K562 (cell line): ENCODE measurements at regions not wholly inside any gene's neighbourhood (a gene's known extent, or its start where the extent isn't known, plus 50 kb on each side); places are given as distances from the start of the nearest gene placed in this dataset.

ENCODE experiments used
- ATAC-seq: fragments of 200-7000 bp; cut with Tn5 transposase; 3 replicates; pipeline ENCODE4 v1.9.1; 2020; ENCODE audit warnings: moderate library complexity
- BruUV-seq: library from RNA; stranded (reverse); fragments of 400-500 nt; replicated peaks from 2 replicates; lab custom pipeline; 2021; lab: Mats Ljungman, UMichigan
- CTCF ChIA-PET: fragments of 300-600 bp; formaldehyde crosslinking; extraction: SDS; loops from one replicate; lab custom pipeline; 2021; ENCODE audit warnings: low intra/inter-chr PET ratio; lab: Yijun Ruan, JAX
- POLR2A ChIA-PET: fragments of 300-600, 350-650 bp; sonication (Branson Sonifier 250); formaldehyde crosslinking; extraction: SDS; loops from one replicate; lab custom pipeline; 2021; ENCODE audit warnings: antibody characterized with exemption, inconsistent platforms; lab: Yijun Ruan, JAX
- DNase-seq, 4 experiments: peaks; one replicate each; pipeline versions ENCODE4 v3.0.0 to v3.0.0-alpha.2; 2011 to 2018; ENCODE audit warnings: low spot score in 3 of 4, mixed read lengths in 3 of 4; ENCODE audit errors: extremely low read depth in 1 of 4
- FAIRE-seq: peaks from 2 replicates; lab custom pipeline; 2011; peaks lifted over from hg19 to GRCh38; lab: Jason Lieb, UNC
- H2AFZ ChIP-seq: 2 replicates; pipeline ENCODE4 v1.6.0; 2011; ENCODE audit warnings: low read depth, low read length, control low read depth, inconsistent platforms
- H3K27ac ChIP-seq: fragments of 200-600 bp; 3 replicates; pipeline ENCODE4 v1.8.0; 2011; ENCODE audit warnings: low read depth, mild to moderate bottlenecking, control low read depth, inconsistent platforms, low read length, moderate library complexity, mixed read lengths; ENCODE audit errors: extremely low read depth
- H3K27me3 ChIP-seq, 2 experiments: fragments of 300-600 bp in 1 of 2; 2 replicates in 1 of 2; 3 replicates in 1 of 2; pipeline versions ENCODE4 v1.6.0 to v1.8.0; 2011; ENCODE audit warnings: inconsistent platforms in 2 of 2, low read length in 2 of 2, mild to moderate bottlenecking in 1 of 2, mixed read lengths in 1 of 2, moderate library complexity in 1 of 2; ENCODE audit not compliant: control insufficient read depth in 2 of 2, insufficient read depth in 2 of 2
- H3K36me3 ChIP-seq: fragments of 300-600 bp; 3 replicates; pipeline ENCODE4 v1.8.0; 2011; ENCODE audit warnings: mild to moderate bottlenecking, low read length, inconsistent platforms; ENCODE audit not compliant: control insufficient read depth, insufficient read depth
- H3K4me1 ChIP-seq, 2 experiments: fragments of 200-600 bp in 1 of 2; replicated peaks in 1 of 2; 2 replicates in 1 of 2; 3 replicates in 1 of 2; pipeline versions ENCODE4 v1.5.1 to v1.8.0; 2011; ENCODE audit warnings: inconsistent platforms in 2 of 2, low read length in 2 of 2, mild to moderate bottlenecking in 1 of 2, mixed read lengths in 1 of 2, moderate library complexity in 1 of 2; ENCODE audit not compliant: control insufficient read depth in 2 of 2, insufficient read depth in 2 of 2
- H3K4me2 ChIP-seq: 2 replicates; pipeline ENCODE4 v1.6.1; 2011; ENCODE audit warnings: low read length, control low read depth, inconsistent platforms, mixed read lengths; ENCODE audit not compliant: insufficient read depth
- H3K4me3 ChIP-seq: fragments of 200-600 bp; sonication (generic), shearing (Covaris generic); 2 replicates; pipeline ENCODE4 v1.5.1; 2016; ENCODE audit warnings: control low read depth, inconsistent platforms
- H3K79me2 ChIP-seq: fragments of 200-600 bp; 3 replicates; pipeline ENCODE4 v1.8.0; 2011; ENCODE audit warnings: low read length, inconsistent platforms; ENCODE audit not compliant: control insufficient read depth, insufficient read depth
- H3K9ac ChIP-seq, 2 experiments: 2 replicates each; pipeline versions ENCODE4 v1.6.0 to v1.6.1; 2011; ENCODE audit warnings: low read depth in 2 of 2, low read length in 2 of 2, control low read depth in 1 of 2, inconsistent platforms in 1 of 2, mild to moderate bottlenecking in 1 of 2, mixed read lengths in 1 of 2; ENCODE audit not compliant: insufficient read depth in 1 of 2
- H3K9me1 ChIP-seq: one replicate; pipeline ENCODE4 v1.6.0; 2011; ENCODE audit warnings: inconsistent platforms, mild to moderate bottlenecking, low read length, moderate library complexity; ENCODE audit not compliant: control insufficient read depth, insufficient read depth
- H3K9me3 ChIP-seq: replicated peaks from 2 replicates; pipeline ENCODE4 v1.5.1; 2011; ENCODE audit warnings: low read depth, low read length, inconsistent platforms; ENCODE audit not compliant: control insufficient read depth, insufficient read depth
- H4K20me1 ChIP-seq: replicated peaks from 2 replicates; pipeline ENCODE4 v1.6.1; 2011; ENCODE audit warnings: low read length, inconsistent platforms, mixed read lengths; ENCODE audit not compliant: control insufficient read depth, insufficient read depth
- HDAC6 ChIP-seq: IDR thresholded peaks from 2 replicates; pipeline ENCODE4 v1.6.1; 2012; ENCODE audit warnings: low read depth, mild to moderate bottlenecking, control low read depth, inconsistent platforms, low read length, moderate library complexity
- MLLT1 ChIP-seq, 2 experiments: fragments of 450-650 bp; IDR thresholded peaks; 2 replicates each; pipeline ENCODE4 v1.6.1; 2016
- NCOA4 ChIP-seq: fragments of 450-650 bp; IDR thresholded peaks from 2 replicates; pipeline ENCODE4 v1.6.1; 2018; ENCODE audit warnings: mild to moderate bottlenecking; ENCODE audit not compliant: partially characterized antibody
- ZBTB2 ChIP-seq: fragments of 450-650 bp; IDR thresholded peaks from 2 replicates; pipeline ENCODE4 v1.6.1; 2016; ENCODE audit warnings: antibody characterized with exemption
- ZBTB40 ChIP-seq, 2 experiments: fragments of 450-650 bp in 1 of 2; sonication (generic) in 1 of 2; formaldehyde crosslinking in 1 of 2; IDR thresholded peaks; 2 replicates each; pipeline versions ENCODE4 v1.7.1 to v1.9.0; 2016 to 2022; ENCODE audit warnings: inconsistent platforms in 1 of 2, mild to moderate bottlenecking in 1 of 2, missing genetic modification reagents in 1 of 2
- ZNF174 ChIP-seq: fragments of 250-450 bp; sonication (Bioruptor Pico); IDR thresholded peaks from 2 replicates; pipeline ENCODE4 v1.4.0; 2020; ENCODE audit warnings: mild to moderate bottlenecking
- ZNF395 ChIP-seq: fragments of 200-800 bp; sonication (Bioruptor generic); IDR thresholded peaks from 2 replicates; pipeline ENCODE4 v1.6.1; 2017; ENCODE audit warnings: missing genetic modification characterization, missing compliant biosample characterization
- WGBS: fragments of 100-300 bp; shearing (Covaris generic); methylation state at CpG from one replicate; pipeline ENCODE4 v1.1.6; 2016; ENCODE audit warnings: low coverage, mixed read lengths; ENCODE audit not compliant: insufficient coverage; ENCODE audit errors: missing lambda C conversion rate; 5-methylcytosine and 5-hydroxymethylcytosine counted together
- in situ Hi-C: fragments of 300-500 bp; cut with MboI; formaldehyde crosslinking; loops from 4 replicates; pipeline ENCODE4 v1.15.0; 2018; ENCODE audit warnings: inconsistent platforms, mixed read lengths
- intact Hi-C: fragments of 100-400 bp; cut with micrococcal nuclease; formaldehyde crosslinking; loops from 2 replicates; pipeline ENCODE4 v1.14.2; 2022

- TF ChIP-seq ZBTB2 (no peak), HDAC6 (no peak)
Measured at GRCh38 chr2:19569300-19569791, 210.9 kb upstream of the OSR1 start (continued).

- FAIRE-seq (no peak), ATAC-seq (no peak), DNase-seq (no peak)
- Histone ChIP-seq H3K27ac (no peak overlapping the region), H3K79me2 (no peaks in the 10 kb centered on the region), H4K20me1 (no peaks in the 10 kb centered on the region), H3K9me3 (no peaks in the 10 kb centered on the region), H3K9ac (no peak overlapping the region), H3K4me1 (no peaks in the 10 kb centered on the region), H3K4me2 (no peak overlapping the region), H3K4me3 (no peak overlapping the region), H3K27me3 (no peaks in the 10 kb centered on the region), H3K9me1 (no peaks in the 10 kb centered on the region), H2AFZ (no peak overlapping the region), H3K36me3 (no peaks in the 10 kb centered on the region)
- ChIA-PET CTCF (no interaction called here), POLR2A (no interaction called here)
- 0% methylated on average over 5 of the region's 5 CpGs for WGBS
- in situ Hi-C loops (no loop called here), intact Hi-C loops (loop anchor here (5.0 kb wide), 1 partner anchor 293 kb away; no protein-coding TSS in a partner anchor)
- no TSS peak for BruUV-seq
- TF ChIP-seq ZNF395 (CRISPR knock-in tag) (no peak), NCOA4 (no peak), MLLT1 (IDR thresholded peaks at IDR 0.05) (no peak), ZNF174 (CRISPR knock-in tag) (no peak), ZBTB40 (IDR thresholded peaks at IDR 0.05) (no peak), ZBTB40 (CRISPR knock-in tag; IDR thresholded peaks at IDR 0.05) (no peak)
Measured at GRCh38 chr2:19568809-19569208, 210.4 kb upstream of the OSR1 start.
